ENCODE measurements at regions not wholly inside any gene's neighbourhood (a gene's known extent, or its start where the extent isn't known, plus 50 kb on each side); places are given as distances from the start of the nearest gene placed in this dataset.
A peak's percentile ranks its signal among the peaks of the same experiment; 100 is the strongest.

- no peak for TF ChIP-seq ZNF70 (CRISPR knock-in tag; IDR thresholded peaks at IDR 0.05)
- no peak for TF ChIP-seq RARB (CRISPR knock-in tag; IDR thresholded peaks at IDR 0.05)
- TF ChIP-seq TOX (CRISPR knock-in tag; IDR thresholded peaks at IDR 0.05; ENCODE audit: borderline replicate concordance) = no peak
- no peak for ATAC-seq
These were observed 83.4 kb downstream of the SYNE3 start for GRCh38 chr14:95433094-95433478.

DNA sequence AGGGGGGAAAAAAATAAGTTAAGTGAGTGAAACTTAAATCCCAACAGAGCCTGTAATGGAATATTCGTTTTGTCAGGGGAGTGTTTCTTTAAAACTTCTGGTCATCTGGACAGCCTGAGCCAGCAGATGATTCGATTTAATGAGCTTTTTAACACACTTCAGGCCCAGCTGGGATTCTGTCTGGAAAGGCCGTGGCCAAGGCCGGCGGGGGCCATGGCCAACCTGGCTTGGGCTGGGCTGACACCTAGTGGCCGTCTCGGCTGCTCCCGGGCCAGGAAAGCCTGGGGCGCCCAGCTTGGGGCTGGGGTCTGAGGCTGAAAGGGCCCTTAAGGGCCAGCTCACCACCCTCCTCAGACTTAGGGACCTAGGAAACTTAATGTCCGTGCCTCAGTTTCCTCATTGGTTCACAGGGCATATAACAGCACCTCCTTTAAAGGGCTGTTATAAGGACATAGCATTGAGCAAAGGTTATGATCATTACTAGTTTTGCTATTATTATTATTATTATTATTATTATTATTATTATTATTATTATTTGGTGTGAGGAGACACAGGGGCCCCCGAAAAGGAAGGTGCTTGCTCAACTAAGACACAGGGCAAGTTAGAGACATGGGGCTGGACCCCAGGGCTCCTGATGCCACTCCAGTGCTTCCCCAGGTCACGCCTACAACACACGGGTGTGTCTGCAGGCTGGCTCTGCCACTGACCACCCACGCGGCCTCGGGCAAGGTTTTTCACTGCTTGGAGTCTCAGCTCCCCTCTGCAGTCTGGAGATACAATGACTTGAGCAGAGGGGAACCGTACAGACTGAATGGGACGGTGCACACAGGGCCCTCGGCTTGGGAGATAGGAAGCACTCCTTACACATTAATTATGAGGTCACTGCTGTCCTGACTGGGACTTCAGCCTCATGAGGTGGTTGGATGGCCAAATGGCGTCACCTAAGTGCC lies 84.0 kb downstream of the SYNE3 start:
- TF ChIP-seq TCF4 (CRISPR knock-in tag; IDR thresholded peaks at IDR 0.05; ENCODE audit: borderline replicate concordance) (peak; percentile 51; the same call in 1 of the 2 replicates), GLIS3 (CRISPR knock-in tag; IDR thresholded peaks at IDR 0.05) (no peak)
- peak; percentile 94 for ATAC-seq

DNA sequence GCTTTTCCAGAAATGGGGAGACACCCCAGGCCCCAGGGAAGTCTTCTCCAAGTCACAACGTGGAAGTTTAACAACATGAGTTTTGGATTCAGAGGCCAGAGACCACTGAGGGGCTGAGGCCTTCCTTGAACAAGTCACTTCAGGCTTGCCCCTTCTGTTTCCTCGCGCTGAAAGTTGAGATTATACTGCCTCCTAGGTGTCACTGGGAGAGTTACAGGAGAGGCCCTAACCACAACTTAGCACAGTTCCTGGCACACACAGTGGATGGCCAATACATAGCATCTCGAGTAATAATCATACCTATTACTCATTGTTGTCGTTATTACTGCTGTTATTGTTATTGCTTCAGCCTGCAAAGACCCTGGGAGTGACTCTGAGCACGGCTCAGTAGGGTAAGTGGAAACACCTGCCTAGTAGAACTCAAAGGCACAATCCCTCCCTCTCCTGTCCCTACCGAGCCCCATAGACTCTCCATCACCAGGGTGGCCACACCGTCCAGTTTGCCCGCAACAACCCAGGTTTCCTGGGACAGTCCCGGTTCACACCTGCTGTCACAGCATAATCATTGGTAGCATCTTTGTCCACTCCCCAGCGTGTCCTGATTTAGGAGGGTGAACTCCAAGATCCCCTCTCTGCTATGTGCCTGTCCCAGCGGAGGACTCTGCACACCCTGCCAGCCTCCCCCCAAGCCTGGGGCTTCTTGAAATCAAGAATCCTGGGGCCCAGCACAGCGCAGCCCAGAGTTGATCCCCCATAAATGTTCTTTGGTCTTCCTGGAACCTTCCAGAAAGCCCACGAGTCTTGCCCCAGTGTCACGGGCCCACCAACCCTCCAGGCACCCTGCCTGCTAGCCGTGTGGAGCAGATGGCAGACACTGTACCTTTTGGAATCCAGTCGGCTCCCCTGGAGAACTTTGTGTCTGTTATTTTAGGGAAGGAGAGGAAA lies 85.0 kb downstream of the SYNE3 start:
- ATAC-seq = peak; percentile 81
- TF ChIP-seq ZFP3 (CRISPR knock-in tag; IDR thresholded peaks at IDR 0.05) (no peak), ZNF565 (CRISPR knock-in tag; conservative IDR thresholded peaks at IDR 0.05; ENCODE audit: low read depth) (no peak), ZNF70 (CRISPR knock-in tag; IDR thresholded peaks at IDR 0.05) (no peak), GLIS3 (CRISPR knock-in tag; IDR thresholded peaks at IDR 0.05) (no peak)

DNA sequence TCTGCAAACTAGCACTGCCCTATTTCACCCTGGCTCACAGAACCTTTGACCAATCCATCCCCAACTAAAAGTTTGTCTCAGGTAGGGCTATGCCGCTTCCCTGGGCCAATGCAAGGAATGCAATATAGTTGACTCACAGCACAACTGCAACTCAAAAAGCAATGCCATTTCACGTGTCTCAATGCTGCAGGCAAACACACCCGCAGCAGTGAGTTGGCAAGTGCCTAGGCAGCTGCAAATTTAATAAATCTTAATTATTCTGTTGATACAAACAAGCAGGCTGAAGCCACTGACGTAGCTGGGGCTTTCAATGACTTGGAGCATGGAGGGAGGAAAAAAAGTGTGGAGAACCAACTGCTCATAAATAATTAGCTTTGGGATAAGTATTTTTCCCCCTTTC lies 87.9 kb downstream of the SYNE3 start:
- TF ChIP-seq ZNF70 (CRISPR knock-in tag; IDR thresholded peaks at IDR 0.05) (no peak), PPARA (CRISPR knock-in tag; IDR thresholded peaks at IDR 0.05; ENCODE audit: borderline replicate concordance) (no peak), RARB (CRISPR knock-in tag; IDR thresholded peaks at IDR 0.05) (no peak), ARNTL (CRISPR knock-in tag; IDR thresholded peaks at IDR 0.05; ENCODE audit: borderline replicate concordance, low read depth) (no peak), SNAI2 (CRISPR knock-in tag; IDR thresholded peaks at IDR 0.05) (no peak), TSHZ2 (CRISPR knock-in tag; IDR thresholded peaks at IDR 0.05) (no peak), TOX (CRISPR knock-in tag; IDR thresholded peaks at IDR 0.05; ENCODE audit: borderline replicate concordance) (no peak), GLIS3 (CRISPR knock-in tag; IDR thresholded peaks at IDR 0.05) (no peak), CSDC2 (CRISPR knock-in tag; IDR thresholded peaks at IDR 0.05) (no peak), ZC3H10 (CRISPR knock-in tag; IDR thresholded peaks at IDR 0.05) (no peak), ZNF8 (CRISPR knock-in tag; IDR thresholded peaks at IDR 0.05) (no peak), ISL1 (CRISPR knock-in tag; IDR thresholded peaks at IDR 0.05) (no peak), ESRRG (CRISPR knock-in tag; IDR thresholded peaks at IDR 0.05) (no peak), ZFP30 (CRISPR knock-in tag; IDR thresholded peaks at IDR 0.05) (no peak), ZNF565 (CRISPR knock-in tag; conservative IDR thresholded peaks at IDR 0.05; ENCODE audit: low read depth) (no peak), OSR1 (CRISPR knock-in tag; IDR thresholded peaks at IDR 0.05) (no peak), ZFP3 (CRISPR knock-in tag; IDR thresholded peaks at IDR 0.05) (no peak), CREB5 (CRISPR knock-in tag; IDR thresholded peaks at IDR 0.05; ENCODE audit: low read depth) (no peak)
- TF ChIP-seq, protein P1, sequence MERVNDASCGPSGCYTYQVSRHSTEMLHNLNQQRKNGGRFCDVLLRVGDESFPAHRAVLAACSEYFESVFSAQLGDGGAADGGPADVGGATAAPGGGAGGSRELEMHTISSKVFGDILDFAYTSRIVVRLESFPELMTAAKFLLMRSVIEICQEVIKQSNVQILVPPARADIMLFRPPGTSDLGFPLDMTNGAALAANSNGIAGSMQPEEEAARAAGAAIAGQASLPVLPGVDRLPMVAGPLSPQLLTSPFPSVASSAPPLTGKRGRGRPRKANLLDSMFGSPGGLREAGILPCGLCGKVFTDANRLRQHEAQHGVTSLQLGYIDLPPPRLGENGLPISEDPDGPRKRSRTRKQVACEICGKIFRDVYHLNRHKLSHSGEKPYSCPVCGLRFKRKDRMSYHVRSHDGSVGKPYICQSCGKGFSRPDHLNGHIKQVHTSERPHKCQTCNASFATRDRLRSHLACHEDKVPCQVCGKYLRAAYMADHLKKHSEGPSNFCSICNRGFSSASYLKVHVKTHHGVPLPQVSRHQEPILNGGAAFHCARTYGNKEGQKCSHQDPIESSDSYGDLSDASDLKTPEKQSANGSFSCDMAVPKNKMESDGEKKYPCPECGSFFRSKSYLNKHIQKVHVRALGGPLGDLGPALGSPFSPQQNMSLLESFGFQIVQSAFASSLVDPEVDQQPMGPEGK (CRISPR knock-in tag; IDR thresholded peaks at IDR 0.05; ENCODE audit: borderline replicate concordance) = no peak
- ATAC-seq = no peak
